ENCODE measurements at regions not wholly inside any gene's neighbourhood (a gene's known extent, or its start where the extent isn't known, plus 50 kb on each side); places are given as distances from the start of the nearest gene placed in this dataset.
"Not testable (repeated sequence)": the region's sequence is repeated elsewhere in the genome, so short reads cannot be mapped to it uniquely, and the experiment has no call there.

DNA sequence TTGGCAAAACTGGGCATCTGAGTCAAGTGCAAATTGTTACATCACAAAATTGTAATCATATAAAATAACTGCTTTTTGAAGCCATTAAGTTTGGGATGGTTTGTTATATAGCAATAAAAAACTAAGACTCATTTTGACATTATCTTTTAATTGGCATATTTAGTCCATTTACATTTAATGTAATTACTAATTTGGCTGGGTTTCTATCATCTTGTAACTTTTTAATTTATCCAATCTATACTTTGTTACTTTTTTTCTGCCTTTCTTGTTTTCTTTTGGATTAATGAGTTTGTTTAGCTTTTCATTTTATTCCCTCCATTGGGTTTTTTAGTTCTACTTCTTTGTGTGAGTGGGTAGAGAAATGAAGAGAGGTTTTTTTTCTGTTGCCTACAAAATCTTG lies 76.3 kb downstream of the DRAM2 start:
- no peak for DNase-seq

DNA sequence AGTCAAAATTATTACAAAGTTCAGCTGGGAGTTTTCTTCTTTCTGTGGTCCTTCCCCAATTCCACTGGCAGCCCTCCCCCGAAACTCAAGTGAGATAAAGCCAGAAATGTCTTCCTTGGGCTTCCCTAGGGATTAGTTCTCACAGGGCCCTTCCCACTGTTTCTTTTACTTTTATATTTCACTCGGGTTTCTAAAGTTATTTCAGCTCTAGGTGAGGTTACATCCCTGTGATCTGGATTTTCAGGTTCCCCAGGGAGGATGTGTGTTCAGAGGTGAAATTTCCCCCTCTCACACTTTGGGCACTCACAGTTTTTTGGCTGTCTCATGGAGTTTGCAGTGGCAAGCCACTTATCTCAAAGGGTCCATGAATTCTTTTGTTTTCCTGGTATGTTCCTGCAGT lies 77.3 kb downstream of the DRAM2 start:
- DNase-seq: no peak

DNA sequence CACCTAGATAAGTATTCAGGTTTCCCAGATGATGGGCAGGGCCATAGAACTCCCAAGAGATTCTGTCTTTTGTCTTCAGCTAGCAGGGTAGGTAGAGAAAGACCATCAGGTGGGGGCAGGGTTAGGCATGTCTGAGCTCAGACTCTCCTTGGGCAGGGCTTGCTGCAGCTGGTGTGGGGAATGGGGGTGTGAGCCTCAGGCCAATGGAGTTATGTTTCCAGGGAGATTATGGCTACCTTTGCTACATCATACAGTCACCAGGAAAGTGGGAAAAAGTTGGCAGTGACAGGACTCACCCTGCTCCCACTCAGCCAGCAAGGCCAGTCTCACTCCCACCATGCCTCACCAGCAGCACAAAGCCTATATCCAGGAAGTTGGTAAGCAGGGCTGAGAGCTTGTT lies 77.8 kb downstream of the DRAM2 start:
- DNase-seq: no peak

DNA sequence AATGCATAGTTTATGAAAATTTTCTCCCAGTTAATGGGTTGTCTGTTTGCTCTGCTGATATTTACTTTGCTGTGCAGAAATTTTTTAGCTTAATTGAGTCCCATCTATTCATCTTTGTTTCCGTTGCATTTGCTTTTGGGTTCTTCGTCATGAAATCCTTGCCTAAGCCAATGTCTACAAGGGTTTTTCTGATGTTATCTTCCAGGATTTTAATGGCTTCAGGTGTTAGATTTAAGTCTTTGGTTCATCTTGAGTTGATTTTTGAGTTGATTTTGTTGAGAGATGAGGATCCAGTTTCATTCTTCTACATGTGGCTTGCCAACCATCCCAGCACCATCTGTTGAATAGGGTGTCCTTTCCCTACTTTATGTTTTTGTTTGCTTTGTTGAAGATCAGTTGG lies 85.2 kb downstream of the DRAM2 start:
- DNase-seq: no peak

DNA sequence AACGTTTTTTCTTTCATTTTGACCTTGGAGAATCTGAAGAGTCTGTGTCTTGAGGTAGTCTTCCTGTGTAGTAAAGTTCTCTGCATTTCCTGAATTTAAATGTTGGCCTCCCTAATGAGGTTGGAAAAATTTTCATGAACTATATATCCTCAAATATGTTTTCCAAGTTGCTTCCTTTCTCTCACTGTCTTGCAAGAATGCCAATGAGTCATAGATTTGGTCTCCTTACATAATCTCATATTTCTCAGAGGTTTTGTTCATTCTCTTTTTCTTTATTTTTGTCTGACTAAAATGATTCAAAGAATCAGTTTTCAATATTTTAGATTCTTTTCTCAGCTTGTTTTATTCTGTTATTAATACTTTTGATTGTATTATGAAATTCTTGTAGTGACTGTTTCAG lies 87.6 kb downstream of the DRAM2 start:
- no peak for DNase-seq

DNA sequence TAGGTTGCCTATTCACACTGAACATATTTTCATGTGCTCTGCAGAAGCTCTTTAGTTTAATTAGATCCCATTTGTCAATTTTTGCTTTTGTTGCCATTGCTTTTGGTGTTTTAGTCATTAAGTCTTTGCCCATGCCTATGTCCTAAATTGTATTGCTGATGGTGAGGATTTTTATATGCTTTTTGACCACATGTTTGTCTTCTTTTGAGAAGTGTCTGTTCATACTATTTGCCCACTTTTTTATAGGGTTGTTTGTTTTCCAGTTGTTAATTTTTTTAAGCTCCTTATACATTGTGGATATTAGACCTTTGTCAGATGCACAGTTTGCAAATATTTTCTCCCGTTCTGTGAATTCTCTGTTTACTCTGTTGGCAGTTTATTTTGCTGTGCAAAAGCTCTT lies 84.5 kb upstream of the LRIF1 start:
- not testable (repeated sequence) for DNase-seq

DNA sequence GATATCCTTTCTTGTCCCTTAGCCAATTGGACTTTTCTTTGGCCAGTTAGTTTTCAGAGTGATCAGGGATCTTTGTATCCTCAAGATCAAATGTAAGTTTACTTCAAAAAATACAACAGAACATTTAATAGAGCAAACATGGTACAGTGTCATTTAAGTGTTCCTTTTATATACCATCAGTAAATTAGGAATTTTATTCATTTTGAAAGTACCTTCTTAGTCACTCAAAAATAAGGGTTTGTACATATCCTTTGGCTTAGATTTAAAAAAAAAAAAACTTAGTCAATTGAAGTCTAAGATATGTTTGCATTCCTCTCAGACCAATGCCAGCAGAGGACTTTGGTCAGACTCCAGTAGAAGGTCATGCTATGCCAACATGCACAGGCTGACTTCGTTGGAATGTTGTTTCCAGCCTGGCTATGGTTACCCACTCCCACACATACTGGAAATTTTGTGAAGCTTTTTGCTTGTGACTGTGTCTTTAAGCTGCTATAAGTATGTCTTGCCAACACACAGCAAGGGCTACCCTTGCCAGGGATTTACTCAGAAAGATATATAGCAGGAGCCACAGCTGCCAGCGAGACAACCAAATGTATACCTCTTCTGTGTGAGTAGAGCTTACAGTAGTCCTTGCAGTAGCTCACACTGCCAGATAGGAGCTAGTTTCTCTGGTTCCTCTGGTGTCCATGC lies 81.5 kb upstream of the LRIF1 start:
- no peak for DNase-seq

DNA sequence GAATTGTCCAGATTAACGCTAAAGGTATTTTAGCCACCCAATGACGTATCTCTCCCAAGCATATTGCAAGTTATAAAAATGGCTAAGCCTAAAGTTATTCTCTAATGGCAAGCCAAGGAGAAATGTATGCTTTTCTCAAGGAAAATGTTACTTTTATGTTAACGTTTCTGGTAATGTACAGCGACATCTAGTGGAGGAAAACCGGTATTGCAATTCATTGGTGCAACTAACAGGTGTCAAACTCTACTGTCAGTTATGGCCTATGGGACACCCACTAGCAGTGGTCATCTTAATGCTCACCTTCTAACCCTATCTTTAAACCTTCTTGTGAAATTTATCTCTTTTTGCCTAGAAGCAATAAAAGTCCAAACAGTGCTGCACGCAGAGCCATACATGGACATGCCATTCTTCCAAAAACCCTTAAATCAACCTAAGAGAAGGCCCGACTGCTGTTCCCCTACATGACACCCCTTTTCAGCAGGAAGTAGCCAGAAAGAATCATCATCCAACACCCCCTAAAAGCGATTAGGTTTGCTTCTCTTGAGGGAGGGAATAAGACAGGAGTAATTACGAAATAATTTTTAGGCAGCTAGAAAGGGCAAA lies 68.7 kb upstream of the LRIF1 start:
- no peak for DNase-seq

DNA sequence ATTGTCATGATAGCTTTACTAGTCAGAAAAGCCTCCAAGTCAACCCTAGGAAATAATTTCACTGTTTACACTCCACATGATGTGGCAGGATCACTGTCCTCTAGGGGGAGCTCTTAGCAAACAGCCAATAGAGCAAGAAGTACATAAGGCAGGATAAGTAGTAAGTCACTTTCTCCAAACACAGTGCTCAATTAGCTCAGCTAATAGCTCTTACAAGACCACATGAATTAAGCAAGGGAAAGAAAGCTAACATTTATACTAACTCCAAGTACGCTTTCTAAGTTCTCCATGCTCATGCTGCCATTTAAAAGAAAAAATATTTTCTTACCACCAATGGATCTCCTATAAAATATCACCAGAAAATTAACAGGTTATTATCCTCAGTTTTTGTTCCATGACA lies 66.9 kb upstream of the LRIF1 start:
- peak in 1 of 2 donors; percentile 38 for DNase-seq

DNA sequence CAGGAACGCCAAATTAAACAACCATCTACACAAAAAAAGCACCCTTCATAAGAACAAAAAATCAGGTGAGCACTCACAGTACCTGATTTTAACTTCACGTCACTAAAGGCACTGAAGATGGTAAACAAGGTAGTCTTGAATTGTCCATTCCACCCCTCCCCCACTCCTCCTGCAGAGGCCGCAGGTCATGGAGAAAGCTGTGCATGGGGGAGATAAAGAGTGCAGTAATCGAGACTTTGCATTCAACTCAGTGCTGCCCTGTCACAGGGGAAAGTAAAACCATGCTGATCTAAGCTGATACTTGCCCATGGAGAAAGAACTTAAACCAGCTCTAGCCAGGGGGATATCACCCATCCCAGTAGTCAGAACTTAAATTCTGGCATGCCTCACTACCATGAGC lies 61.4 kb upstream of the LRIF1 start:
- DNase-seq: no peak

DNA sequence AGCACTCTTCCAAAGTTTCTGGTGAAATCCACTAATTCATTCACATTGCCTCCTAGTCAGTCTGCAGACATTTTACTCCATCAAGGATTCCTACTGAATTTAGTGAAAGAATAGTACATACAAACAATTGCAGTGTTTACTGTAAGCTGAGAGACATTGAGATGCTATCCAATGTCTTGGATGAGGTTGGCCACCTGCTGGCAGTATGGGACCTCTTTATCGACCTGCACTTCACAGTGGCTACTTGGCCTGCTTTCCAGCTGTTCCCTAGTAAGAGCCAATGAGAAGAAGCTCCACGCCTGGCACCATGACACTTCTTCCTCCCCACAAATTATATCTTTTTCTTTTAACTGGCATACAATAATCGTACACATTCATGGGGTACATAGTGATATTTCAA lies 51.5 kb upstream of the LRIF1 start:
- DNase-seq: no peak
